SK-N-SH treated with all-trans-retinoic acid at 6 μM for 48 hours (cell line): ENCODE measurements at regions not wholly inside any gene's neighbourhood (a gene's known extent, or its start where the extent isn't known, plus 50 kb on each side); places are given as distances from the start of the nearest gene placed in this dataset.

Experiments used
- ATAC-seq: fragments of 200-7000 bp; cut with Tn5 transposase; 3 replicates; pipeline ENCODE4 v1.9.1; 2020; ENCODE audit warnings: mild to moderate bottlenecking, moderate library complexity
- ARNTL ChIP-seq: fragments of 450-650 bp; formaldehyde crosslinking; IDR thresholded peaks from 2 replicates; pipeline ENCODE4 v1.5.0; 2020; ENCODE audit warnings: low read depth, mild to moderate bottlenecking, moderate library complexity, borderline replicate concordance
- BACH2 ChIP-seq: fragments of 250-450 bp; sonication (Bioruptor Pico); IDR thresholded peaks from 2 replicates; pipeline ENCODE4 v1.9.0; 2021; ENCODE audit warnings: mild to moderate bottlenecking, borderline replicate concordance
- CREB5 ChIP-seq: fragments of 250-450 bp; sonication (Bioruptor Pico); IDR thresholded peaks from 2 replicates; pipeline ENCODE4 v1.5.1; 2020; ENCODE audit warnings: low read depth, mild to moderate bottlenecking, moderate library complexity
- CSDC2 ChIP-seq: fragments of 250-450 bp; sonication (Bioruptor Pico); IDR thresholded peaks from 2 replicates; pipeline ENCODE4 v1.5.0; 2020; ENCODE audit warnings: mild to moderate bottlenecking, moderate library complexity
- CSRNP3 ChIP-seq: fragments of 250-450 bp; sonication (Bioruptor Pico); IDR thresholded peaks from 2 replicates; pipeline ENCODE4 v1.5.1; 2021; ENCODE audit warnings: mild to moderate bottlenecking, moderate library complexity
- ESRRG ChIP-seq: fragments of 250-450 bp; sonication (Bioruptor Pico); IDR thresholded peaks from 2 replicates; pipeline ENCODE4 v1.6.1; 2021; ENCODE audit warnings: mild to moderate bottlenecking
- GLIS3 ChIP-seq: fragments of 250-450 bp; sonication (Bioruptor Pico); IDR thresholded peaks from 2 replicates; pipeline ENCODE4 v1.5.0; 2020; ENCODE audit warnings: mild to moderate bottlenecking, moderate library complexity
- ISL1 ChIP-seq: fragments of 250-450 bp; sonication (Bioruptor Pico); IDR thresholded peaks from 2 replicates; pipeline ENCODE4 v2.1.2; 2022; ENCODE audit warnings: mild to moderate bottlenecking, moderate library complexity
- OSR1 ChIP-seq: fragments of 250-450 bp; sonication (Bioruptor Pico); IDR thresholded peaks from 2 replicates; pipeline ENCODE4 v1.8.0; 2022; ENCODE audit warnings: moderate library complexity, mild to moderate bottlenecking, inconsistent platforms
- PATZ1 ChIP-seq: fragments of 250-450 bp; sonication (Bioruptor Pico); IDR thresholded peaks from 2 replicates; pipeline ENCODE4 v1.8.0; 2020; ENCODE audit warnings: mild to moderate bottlenecking, moderate library complexity, borderline replicate concordance
- POU6F1 ChIP-seq: fragments of 250-450 bp; sonication (Bioruptor Pico); IDR thresholded peaks from 2 replicates; pipeline ENCODE4 v1.8.0; 2021; ENCODE audit warnings: low read depth, mild to moderate bottlenecking, moderate library complexity, borderline replicate concordance
- PPARA ChIP-seq: fragments of 250-450 bp; sonication (Bioruptor Pico); IDR thresholded peaks from 2 replicates; pipeline ENCODE4 v1.5.0; 2020; ENCODE audit warnings: mild to moderate bottlenecking, borderline replicate concordance
- RARB ChIP-seq: fragments of 250-450 bp; sonication (Bioruptor Pico); IDR thresholded peaks from 2 replicates; pipeline ENCODE4 v1.8.0; 2021; ENCODE audit warnings: mild to moderate bottlenecking, moderate library complexity
- SNAI2 ChIP-seq: fragments of 250-450 bp; sonication (Bioruptor Pico); IDR thresholded peaks from 2 replicates; pipeline ENCODE4 v1.5.0; 2020; ENCODE audit warnings: mild to moderate bottlenecking, moderate library complexity
- TCF4 ChIP-seq: fragments of 250-450 bp; sonication (Bioruptor Pico); IDR thresholded peaks from 2 replicates; pipeline ENCODE4 v1.8.0; 2021; ENCODE audit warnings: mild to moderate bottlenecking, moderate library complexity, borderline replicate concordance
- TOX ChIP-seq: fragments of 250-450 bp; sonication (Bioruptor Pico); IDR thresholded peaks from 2 replicates; pipeline ENCODE4 v1.8.0; 2021; ENCODE audit warnings: mild to moderate bottlenecking, moderate library complexity, borderline replicate concordance
- TSHZ2 ChIP-seq: fragments of 250-450 bp; sonication (Bioruptor Pico); IDR thresholded peaks from 2 replicates; pipeline ENCODE4 v1.5.0; 2020; ENCODE audit warnings: mild to moderate bottlenecking, moderate library complexity
- ZC3H10 ChIP-seq: fragments of 250-450 bp; sonication (Bioruptor Pico); IDR thresholded peaks from 2 replicates; pipeline ENCODE4 v1.5.1; 2021; ENCODE audit warnings: mild to moderate bottlenecking, moderate library complexity
- ZFP3 ChIP-seq: fragments of 250-450 bp; sonication (Bioruptor Pico); IDR thresholded peaks from 2 replicates; pipeline ENCODE4 v1.5.0; 2020; ENCODE audit warnings: mild to moderate bottlenecking, moderate library complexity
- ZFP30 ChIP-seq: fragments of 450-650 bp; formaldehyde crosslinking; IDR thresholded peaks from 2 replicates; pipeline ENCODE4 v1.5.0; 2022; ENCODE audit warnings: mild to moderate bottlenecking, moderate library complexity
- ZNF565 ChIP-seq: fragments of 450-650 bp; formaldehyde crosslinking; conservative IDR thresholded peaks from 2 replicates; pipeline ENCODE4 v1.5.0; 2020; ENCODE audit warnings: low read depth, mild to moderate bottlenecking, moderate library complexity
- ZNF70 ChIP-seq: fragments of 450-650 bp; formaldehyde crosslinking; IDR thresholded peaks from 2 replicates; pipeline ENCODE4 v1.5.0; 2020; ENCODE audit warnings: mild to moderate bottlenecking, moderate library complexity
- ZNF8 ChIP-seq: fragments of 450-650 bp; formaldehyde crosslinking; IDR thresholded peaks from 2 replicates; pipeline ENCODE4 v1.5.0; 2020; ENCODE audit warnings: mild to moderate bottlenecking, moderate library complexity

GRCh38 chr3:110858549-110858948 is 213.1 kb upstream of the NECTIN3 start:
- TF ChIP-seq ISL1 (peak; percentile 32; the same call in 1 of the 2 replicates), CSDC2 (no peak), ESRRG (CRISPR knock-in tag) (no peak), SNAI2 (0 out of 2 replicates have a peak, but pooled peaks have one; percentile 18), ZFP30 (CRISPR knock-in tag) (no peak), ZNF70 (CRISPR knock-in tag) (no peak), ZNF8 (CRISPR knock-in tag) (no peak), BACH2 (CRISPR knock-in tag) (no peak), TOX (no peak), PATZ1 (no peak), GLIS3 (no peak), ZFP3 (CRISPR knock-in tag) (no peak), ZNF565 (no peak), CSRNP3 (0 out of 2 replicates have a peak, but pooled peaks have one; percentile 8), ZC3H10 (CRISPR knock-in tag) (no peak), TSHZ2 (CRISPR knock-in tag) (peak; percentile 87), OSR1 (no peak), CREB5 (CRISPR knock-in tag) (no peak), ARNTL (CRISPR knock-in tag) (no peak), RARB (CRISPR knock-in tag) (no peak), TCF4 (peak; percentile 75), POU6F1 (CRISPR knock-in tag) (no peak), PPARA (CRISPR knock-in tag) (no peak)
- no peak for ATAC-seq

GRCh38 chr3:110859336-110859735 is 212.3 kb upstream of the NECTIN3 start:
- no peak for ATAC-seq
- TF ChIP-seq RARB (CRISPR knock-in tag) = no peak
- TF ChIP-seq POU6F1 (CRISPR knock-in tag) = no peak
- TF ChIP-seq ZFP30 (CRISPR knock-in tag) = no peak
- TF ChIP-seq GLIS3 = no peak
- TF ChIP-seq ZC3H10 (CRISPR knock-in tag) = no peak
- no peak for TF ChIP-seq ZNF565
- TF ChIP-seq OSR1 = no peak
- TF ChIP-seq ZNF8 (CRISPR knock-in tag) = no peak
- TF ChIP-seq CSRNP3 = no peak
